Nephron progenitor cell (in vitro differentiated cells): ENCODE measurements at regions not wholly inside any gene's neighbourhood (a gene's known extent, or its start where the extent isn't known, plus 50 kb on each side); places are given as distances from the start of the nearest gene placed in this dataset.
"Not testable (repeated sequence)": the region's sequence is repeated elsewhere in the genome, so short reads cannot be mapped to it uniquely, and the experiment has no call there.

Experiments
- DNase-seq: peaks from one replicate; pipeline ENCODE4 v3.0.0; 2021
- H3K27ac Mint-ChIP-seq: 2 replicates; pipeline ENCODE4 v1.8.0; 2021; ENCODE audit warnings: mild to moderate bottlenecking, moderate library complexity, mixed read lengths
- H3K27me3 Mint-ChIP-seq: 2 replicates; pipeline ENCODE4 v1.8.0; 2021; ENCODE audit warnings: mild to moderate bottlenecking, low read depth, mixed read lengths; ENCODE audit not compliant: poor library complexity
- H3K36me3 Mint-ChIP-seq: 2 replicates; pipeline ENCODE4 v1.8.0; 2021; ENCODE audit warnings: low read depth, mixed read lengths
- H3K4me1 Mint-ChIP-seq: 2 replicates; pipeline ENCODE4 v1.8.0; 2021; ENCODE audit warnings: mixed read lengths
- H3K4me3 Mint-ChIP-seq: 2 replicates; pipeline ENCODE4 v1.8.0; 2021; ENCODE audit warnings: mild to moderate bottlenecking, moderate library complexity, mixed read lengths
- H3K9me3 Mint-ChIP-seq: 2 replicates; pipeline ENCODE4 v1.8.0; 2021; ENCODE audit warnings: mild to moderate bottlenecking, moderate library complexity, mixed read lengths
- CTCF ChIP-seq: fragments of 200-600 bp; sonication (generic); IDR thresholded peaks from 2 replicates; pipeline ENCODE4 v1.5.0; 2021; ENCODE audit warnings: antibody characterized with exemption

GRCh38 chr2:54049365-54049764, 66.0 kb upstream of the ACYP2 start:
- TF ChIP-seq CTCF: no peak
- Mint-ChIP-seq H3K4me3 (no peak overlapping the region), H3K27me3 (no peaks in the 10 kb centered on the region), H3K27ac (no peak overlapping the region), H3K36me3 (peaks cover 30% of the 10 kb centered on the region), H3K9me3 (peaks cover 11% of the 10 kb centered on the region), H3K4me1 (no peaks in the 10 kb centered on the region)
- no peak for DNase-seq

GRCh38 chr2:54048896-54049295, 66.5 kb upstream of the ACYP2 start:
- peaks cover 30% of the 10 kb centered on the region for H3K36me3 Mint-ChIP-seq
- peak overlapping the region; percentile 67 for H3K27ac Mint-ChIP-seq
- H3K27me3 Mint-ChIP-seq, DNase-seq, H3K4me3 Mint-ChIP-seq, H3K4me1 Mint-ChIP-seq: not testable (repeated sequence)
- peaks cover 14% of the 10 kb centered on the region for H3K9me3 Mint-ChIP-seq

DNA sequence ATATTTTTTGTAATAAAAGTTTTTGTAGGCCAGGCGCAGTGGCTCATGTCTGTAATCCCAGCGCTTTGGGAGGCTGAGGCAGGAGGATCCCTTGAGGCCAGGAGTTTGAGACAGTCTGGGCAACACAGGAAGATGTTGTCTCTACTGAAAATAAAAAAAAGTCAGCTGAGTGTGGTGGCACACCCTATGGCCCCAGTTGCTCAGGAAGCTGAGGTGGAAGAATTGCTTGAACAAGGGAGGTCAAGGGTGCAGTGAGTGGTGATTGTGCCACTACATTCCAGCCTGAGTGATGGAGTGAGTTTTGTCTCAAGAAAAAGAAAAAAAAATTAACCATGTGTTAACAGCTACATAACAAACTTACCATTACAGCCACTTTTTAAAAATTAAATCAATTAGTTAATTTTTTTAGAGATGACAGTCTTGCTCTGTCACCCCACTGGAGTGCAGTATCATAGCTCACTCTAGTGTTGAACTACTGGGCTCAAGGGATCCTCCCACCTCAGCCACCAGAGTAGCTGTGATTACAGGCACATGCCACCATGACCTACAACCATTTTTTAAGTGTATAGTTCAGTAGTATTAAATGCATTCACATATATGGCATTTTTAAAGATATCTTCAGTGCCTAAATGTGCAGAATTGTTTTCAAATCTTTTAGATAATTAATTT, 67.2 kb upstream of the ACYP2 start:
- peak overlapping the region; percentile 82 for H3K27ac Mint-ChIP-seq
- H3K9me3 Mint-ChIP-seq: peaks cover 14% of the 10 kb centered on the region
- no peaks in the 10 kb centered on the region for H3K4me1 Mint-ChIP-seq
- H3K36me3 Mint-ChIP-seq: peaks cover 28% of the 10 kb centered on the region
- no peak overlapping the region for H3K4me3 Mint-ChIP-seq
- DNase-seq: no peak
- no peaks in the 10 kb centered on the region for H3K27me3 Mint-ChIP-seq
- TF ChIP-seq CTCF: no peak

- H3K4me1 Mint-ChIP-seq: no peaks in the 10 kb centered on the region
- DNase-seq: no peak
- H3K27me3 Mint-ChIP-seq: no peaks in the 10 kb centered on the region
- H3K36me3 Mint-ChIP-seq: peaks cover 29% of the 10 kb centered on the region
- H3K9me3 Mint-ChIP-seq: peaks cover 14% of the 10 kb centered on the region
- no peak for TF ChIP-seq CTCF
- H3K27ac Mint-ChIP-seq: no peak overlapping the region
- H3K4me3 Mint-ChIP-seq: no peak overlapping the region
Measured at GRCh38 chr2:54047658-54048057, 67.8 kb upstream of the ACYP2 start.

GRCh38 chr2:54047091-54047490, 68.3 kb upstream of the ACYP2 start:
- Mint-ChIP-seq H3K4me3 (no peak overlapping the region), H3K9me3 (peaks cover 14% of the 10 kb centered on the region), H3K27ac (no peak overlapping the region), H3K4me1 (no peaks in the 10 kb centered on the region), H3K36me3 (peaks cover 34% of the 10 kb centered on the region), H3K27me3 (peaks cover under 1% of the 10 kb centered on the region)
- DNase-seq: no peak
- TF ChIP-seq CTCF: no peak

- Mint-ChIP-seq H3K9me3 (peaks cover 14% of the 10 kb centered on the region), H3K36me3 (peaks cover 25% of the 10 kb centered on the region), H3K27ac (peak overlapping the region; percentile 34), H3K4me1 (no peaks in the 10 kb centered on the region), H3K4me3 (no peak overlapping the region), H3K27me3 (peaks cover 2% of the 10 kb centered on the region)
- no peak for TF ChIP-seq CTCF
- no peak for DNase-seq
Measured at GRCh38 chr2:54042897-54043620, 72.3 kb upstream of the PSME4 start.
